Fibroblast of upper back skin (primary cell): ENCODE measurements at regions not wholly inside any gene's neighbourhood (a gene's known extent, or its start where the extent isn't known, plus 50 kb on each side); places are given as distances from the start of the nearest gene placed in this dataset.

ENCODE experiments used
- DNase-seq: peaks from one replicate; pipeline ENCODE4 v3.0.0-alpha.2; 2013

DNA sequence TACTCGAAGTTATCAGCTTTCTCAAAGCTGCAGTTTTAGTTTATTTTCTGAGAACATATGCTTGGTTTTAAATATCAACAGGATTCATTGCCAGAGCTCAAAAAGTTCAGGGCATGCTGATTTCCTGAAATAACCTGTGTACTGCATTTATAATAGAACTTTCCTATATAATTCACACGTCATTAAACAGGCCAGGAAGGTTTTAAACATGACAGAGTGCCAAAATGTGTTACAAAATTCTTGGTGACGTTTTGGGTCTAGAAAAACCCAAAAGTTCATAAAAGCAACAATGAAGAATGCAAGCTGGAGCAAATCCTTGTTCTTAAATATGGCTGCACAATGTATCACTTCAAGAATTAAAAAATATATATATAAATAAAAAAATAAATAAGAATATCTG is 1139.1 kb downstream of the CDH11 start:
- DNase-seq: no peak

GRCh38 chr16:63982110-63982509 is 1139.8 kb downstream of the CDH11 start:
- no peak for DNase-seq

GRCh38 chr16:63981639-63982038 is 1140.2 kb downstream of the CDH11 start:
- DNase-seq: no peak

DNA sequence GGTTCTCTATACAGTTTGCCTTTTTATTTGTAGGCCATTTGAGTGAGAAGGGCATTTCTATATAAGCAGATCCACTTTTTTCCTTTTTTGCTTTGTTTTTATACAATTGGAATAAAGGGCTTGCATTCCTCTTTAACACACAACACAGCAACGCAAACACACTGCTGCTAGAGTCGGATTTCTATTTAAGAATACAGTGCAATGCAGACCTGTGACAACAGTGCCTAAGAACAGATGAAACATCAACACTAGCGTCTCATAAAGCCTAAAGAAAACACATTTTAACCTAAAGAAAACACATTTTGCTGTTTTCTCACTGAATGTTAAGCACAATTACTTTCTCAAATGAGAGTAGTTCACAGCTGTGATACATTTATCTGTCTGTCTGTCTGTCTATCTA is 1141.1 kb downstream of the CDH11 start:
- DNase-seq: no peak

DNA sequence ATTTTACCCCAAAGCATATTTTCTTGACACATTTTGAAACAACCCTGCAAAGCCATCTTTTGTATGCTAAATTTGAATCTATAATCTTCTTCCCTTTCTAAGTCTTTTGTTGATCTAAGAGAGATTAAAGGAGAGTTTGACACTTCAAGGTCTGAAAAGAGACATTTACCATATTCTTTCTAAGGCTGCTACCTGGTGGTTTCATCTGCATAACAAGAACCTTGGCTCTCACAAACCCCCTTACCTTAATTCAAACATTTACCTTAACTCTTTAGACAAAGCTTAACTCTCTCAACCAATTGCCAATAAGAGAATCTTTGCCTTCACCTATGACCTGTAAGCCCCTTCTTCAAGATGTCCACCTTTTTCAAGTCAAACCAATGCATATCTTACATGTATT is 1143.6 kb downstream of the CDH11 start:
- DNase-seq: no peak

- DNase-seq: no peak
Measured at GRCh38 chr16:63976345-63976744, 1145.5 kb downstream of the CDH11 start.

DNA sequence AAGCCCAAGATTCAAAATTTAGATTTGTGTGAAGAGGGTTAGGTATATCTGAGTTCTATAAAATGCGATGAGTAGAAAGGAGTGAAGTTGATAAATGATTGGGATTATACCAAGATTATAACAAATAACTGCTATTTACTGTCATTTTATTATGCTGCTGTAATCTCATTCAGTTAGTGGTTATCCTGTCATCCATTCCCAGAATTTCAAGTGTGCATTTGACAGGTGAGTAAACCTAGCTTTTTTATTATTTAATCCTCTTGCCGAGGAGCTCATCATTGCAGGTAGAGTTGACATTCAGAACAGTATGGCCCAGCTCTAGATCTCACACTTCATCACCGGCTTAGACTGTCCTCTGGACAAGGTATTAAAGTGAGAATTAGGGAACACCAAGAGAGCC is 1146.2 kb downstream of the CDH11 start:
- DNase-seq: no peak

DNA sequence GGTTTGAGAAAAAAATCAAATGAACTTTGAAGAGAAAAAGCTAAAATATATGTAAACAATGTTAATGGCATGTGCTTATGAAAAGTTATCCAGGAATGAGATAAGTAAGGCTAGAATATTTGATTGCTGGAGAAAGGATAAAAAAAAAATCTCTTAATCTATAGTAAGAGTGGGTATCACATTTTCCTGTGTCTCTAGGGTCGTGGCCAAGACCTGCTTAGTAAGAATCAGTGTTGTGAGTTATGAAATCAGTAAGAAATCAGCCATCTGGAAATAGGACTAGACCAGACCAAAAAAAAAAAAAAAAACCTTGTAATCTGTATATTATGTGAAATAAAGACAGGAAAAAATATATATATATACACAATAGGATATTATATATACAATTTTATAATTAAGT is 1153.9 kb downstream of the CDH11 start:
- DNase-seq: no peak

DNA sequence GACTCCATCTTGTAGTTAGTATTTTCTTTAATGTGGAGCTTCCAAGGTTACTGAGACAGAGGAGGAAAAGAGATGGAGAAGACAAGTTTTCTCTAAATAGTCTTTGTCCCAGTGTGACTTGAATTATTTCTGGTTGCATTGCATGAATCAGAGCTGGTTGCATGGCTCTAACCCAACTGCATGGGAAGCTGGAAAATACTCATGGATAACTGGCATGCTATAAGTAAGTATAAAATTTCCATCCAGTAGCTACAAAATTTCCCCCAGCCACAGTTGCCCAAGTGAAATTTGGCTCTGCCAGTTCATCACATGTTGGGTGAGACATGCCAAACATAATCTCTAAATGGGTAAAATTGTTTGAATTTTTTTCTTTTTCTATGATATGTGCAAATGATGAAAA is 1161.5 kb downstream of the CDH11 start:
- DNase-seq: peak; percentile 8

- DNase-seq: no peak
Measured at GRCh38 chr16:63947022-63947421, 1174.8 kb downstream of the CDH11 start.

DNA sequence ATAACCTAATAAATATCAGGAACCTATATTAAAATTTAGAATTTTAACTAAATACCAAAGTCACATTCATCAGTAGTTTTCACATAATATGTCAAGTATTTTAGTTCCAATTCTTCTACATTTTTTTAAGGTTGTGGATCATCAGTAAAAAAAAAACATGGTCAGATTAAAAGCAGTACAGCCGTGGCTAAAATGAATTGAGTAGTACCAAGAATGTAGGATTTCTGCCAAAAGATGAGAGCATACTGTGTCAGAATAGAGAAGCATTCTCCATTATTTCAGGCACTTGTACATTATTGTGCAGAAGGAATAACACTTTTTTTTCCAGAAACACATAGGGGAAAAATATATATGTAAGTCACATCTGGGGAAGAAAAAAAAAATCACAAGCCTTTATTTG is 1176.1 kb downstream of the CDH11 start:
- DNase-seq: peak; percentile 75

GRCh38 chr16:63943566-63943965 is 1178.3 kb downstream of the CDH11 start:
- DNase-seq: peak; percentile 56

DNA sequence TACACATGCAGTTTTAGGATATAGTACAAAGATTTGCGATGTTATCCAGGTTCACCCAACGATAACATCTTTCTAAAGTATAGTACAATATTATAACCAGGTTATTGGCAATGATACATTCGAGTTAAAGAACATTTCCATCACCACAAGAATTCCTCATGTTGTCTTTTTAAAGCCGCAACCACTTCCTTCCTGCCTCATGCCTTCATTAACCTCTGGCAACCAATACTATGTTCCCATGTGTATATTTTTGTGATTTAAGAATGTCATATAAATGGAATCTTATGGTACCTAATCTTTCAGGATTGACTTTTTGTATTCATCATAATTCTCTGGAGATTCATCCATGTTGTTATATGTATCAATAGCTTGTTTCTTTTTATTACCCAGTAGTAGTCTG is 1183.2 kb downstream of the CDH11 start:
- peak; percentile 82 for DNase-seq

GRCh38 chr16:63933841-63934240 is 1188.0 kb downstream of the CDH11 start:
- DNase-seq: no peak

GRCh38 chr16:63928421-63928820 is 1193.4 kb downstream of the CDH11 start:
- no peak for DNase-seq

- DNase-seq: no peak
Measured at GRCh38 chr16:63925221-63925620, 1196.6 kb downstream of the CDH11 start.

- peak; percentile 92 for DNase-seq
Measured at GRCh38 chr16:63922560-63922959, 1199.3 kb downstream of the CDH11 start.

DNA sequence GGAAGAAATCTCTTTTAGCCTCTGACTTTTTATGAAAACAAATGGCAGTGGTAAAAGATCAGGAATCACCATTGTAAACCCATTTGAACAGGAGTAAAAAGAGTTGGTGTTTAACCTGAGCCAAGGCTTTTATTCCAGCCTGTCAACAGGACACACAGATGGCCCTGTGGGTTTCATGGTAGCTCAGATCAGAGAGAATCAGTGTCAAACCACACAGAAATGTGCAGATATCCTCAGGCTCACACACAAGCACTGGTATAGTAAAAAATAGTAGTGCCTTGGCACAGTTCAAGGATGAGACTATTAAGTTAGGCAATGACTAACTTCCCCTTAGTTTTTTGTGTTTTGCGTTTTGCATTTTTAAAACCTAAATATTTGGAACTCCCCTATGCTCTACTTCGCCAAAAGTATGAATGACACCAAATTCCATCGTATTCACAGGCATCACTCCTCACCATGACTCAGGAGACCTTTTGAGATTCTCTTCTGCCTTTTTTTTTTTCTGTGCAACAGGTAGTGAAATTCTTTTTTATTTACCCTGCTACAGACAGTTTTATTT is 1200.0 kb downstream of the CDH11 start:
- DNase-seq: peak; percentile 86

DNA sequence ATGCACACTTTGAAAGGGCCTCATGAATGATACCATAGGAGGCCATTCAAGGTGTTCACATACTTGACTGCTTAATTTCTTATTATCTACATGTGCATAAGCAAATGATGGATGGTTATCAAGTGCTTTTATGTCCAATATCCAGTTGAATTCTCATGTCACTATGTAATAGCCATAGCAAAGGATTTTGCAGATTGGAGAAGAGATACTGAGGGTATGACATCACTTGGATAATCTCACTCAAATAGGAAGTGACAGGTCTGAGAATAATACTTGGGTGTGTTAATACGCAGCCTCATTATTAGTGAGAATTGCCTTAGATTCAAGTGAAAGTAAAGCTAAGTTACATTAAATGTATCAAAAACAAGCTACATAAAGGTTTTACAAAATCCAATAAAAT is 1208.6 kb downstream of the CDH11 start:
- DNase-seq: no peak

GRCh38 chr16:63907251-63907650 is 1214.6 kb downstream of the CDH11 start:
- DNase-seq: no peak

GRCh38 chr16:63904930-63905329 is 1216.9 kb downstream of the CDH11 start:
- DNase-seq: no peak

- no peak for DNase-seq
Measured at GRCh38 chr16:63904182-63904581, 1217.7 kb downstream of the CDH11 start.

DNA sequence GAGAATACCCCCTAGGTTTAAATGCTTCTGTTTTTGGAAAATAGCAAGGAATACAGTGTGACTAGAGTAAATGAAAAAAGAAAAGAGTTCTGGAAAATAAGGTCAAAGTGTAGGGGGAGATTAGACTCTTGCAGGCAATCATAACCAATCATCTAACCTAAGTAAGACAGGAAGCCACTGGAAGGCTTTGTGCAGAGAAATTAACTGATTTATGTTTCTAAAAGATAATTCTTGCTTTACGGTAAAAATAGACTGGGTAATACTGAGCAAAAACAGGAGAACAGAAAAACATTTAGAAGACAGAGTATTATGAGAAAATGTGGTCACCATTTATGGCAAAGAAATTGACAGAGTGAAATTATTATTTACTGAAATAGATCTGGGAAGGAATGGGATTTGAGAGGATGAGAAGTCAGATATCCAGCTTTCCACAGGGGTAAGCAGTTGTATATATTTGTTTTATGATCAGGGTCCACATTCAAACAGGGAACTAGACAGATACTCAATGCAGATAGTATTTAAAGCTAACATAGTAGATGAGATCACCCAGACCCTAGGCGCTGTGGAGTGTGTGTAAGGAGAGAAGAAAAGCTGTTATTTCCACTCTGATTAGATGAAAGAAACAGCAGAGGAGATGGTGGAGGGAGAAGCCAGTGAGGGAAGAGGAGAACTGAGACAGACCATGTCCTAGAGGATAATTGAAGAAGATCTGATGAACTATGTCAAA is 1225.3 kb downstream of the CDH11 start:
- no peak for DNase-seq

- DNase-seq: no peak
Measured at GRCh38 chr16:63890723-63891122, 1231.1 kb downstream of the CDH11 start.

DNA sequence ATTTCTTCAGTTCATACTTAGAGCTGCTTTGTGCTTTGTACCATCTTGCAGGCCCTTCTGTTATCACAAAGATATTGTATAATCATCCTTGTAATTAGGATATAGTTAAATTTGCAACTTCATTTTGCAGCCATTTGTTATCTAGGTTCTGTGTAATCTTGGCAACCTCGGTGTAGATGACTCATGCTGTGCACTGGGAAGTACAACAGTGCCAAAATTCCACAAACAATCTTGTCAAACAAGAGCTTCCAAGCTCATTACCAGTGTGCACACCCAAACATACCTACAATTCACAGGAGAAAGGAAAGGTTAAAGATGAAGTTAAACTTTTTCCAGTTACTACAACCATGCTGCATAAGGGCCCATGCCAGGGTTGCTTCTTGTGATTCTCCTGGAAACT is 1231.8 kb downstream of the CDH11 start:
- peak; percentile 65 for DNase-seq
